ENCODE measurements at regions not wholly inside any gene's neighbourhood (a gene's known extent, or its start where the extent isn't known, plus 50 kb on each side); places are given as distances from the start of the nearest gene placed in this dataset.

GRCh38 chr14:58881433-58881832, 243.7 kb downstream of the DACT1 start (continued):
- TF ChIP-seq ZBTB40 (IDR thresholded peaks at IDR 0.05) (no peak), ZBTB40 (CRISPR knock-in tag; IDR thresholded peaks at IDR 0.05) (no peak), ATF6 (CRISPR knock-in tag; conservative IDR thresholded peaks at IDR 0.05) (no peak), BRD4 (CRISPR knock-in tag; IDR thresholded peaks at IDR 0.05) (no peak), ZNF414 (CRISPR knock-in tag; IDR thresholded peaks at IDR 0.05) (no peak), ZNF225 (CRISPR knock-in tag; IDR thresholded peaks at IDR 0.05) (no peak), ZNF709 (CRISPR knock-in tag; IDR thresholded peaks at IDR 0.05) (no peak)
- TF ChIP-seq, protein P1, sequence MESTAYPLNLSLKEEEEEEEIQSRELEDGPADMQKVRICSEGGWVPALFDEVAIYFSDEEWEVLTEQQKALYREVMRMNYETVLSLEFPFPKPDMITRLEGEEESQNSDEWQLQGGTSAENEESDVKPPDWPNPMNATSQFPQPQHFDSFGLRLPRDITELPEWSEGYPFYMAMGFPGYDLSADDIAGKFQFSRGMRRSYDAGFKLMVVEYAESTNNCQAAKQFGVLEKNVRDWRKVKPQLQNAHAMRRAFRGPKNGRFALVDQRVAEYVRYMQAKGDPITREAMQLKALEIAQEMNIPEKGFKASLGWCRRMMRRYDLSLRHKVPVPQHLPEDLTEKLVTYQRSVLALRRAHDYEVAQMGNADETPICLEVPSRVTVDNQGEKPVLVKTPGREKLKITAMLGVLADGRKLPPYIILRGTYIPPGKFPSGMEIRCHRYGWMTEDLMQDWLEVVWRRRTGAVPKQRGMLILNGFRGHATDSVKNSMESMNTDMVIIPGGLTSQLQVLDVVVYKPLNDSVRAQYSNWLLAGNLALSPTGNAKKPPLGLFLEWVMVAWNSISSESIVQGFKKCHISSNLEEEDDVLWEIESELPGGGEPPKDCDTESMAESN (CRISPR knock-in tag; conservative IDR thresholded peaks at IDR 0.05), result no peak

Measured in HepG2 (cell line).